ENCODE measurements at regions not wholly inside any gene's neighbourhood (a gene's known extent, or its start where the extent isn't known, plus 50 kb on each side); places are given as distances from the start of the nearest gene placed in this dataset.

- TF ChIP-seq CTCF (IDR thresholded peaks at IDR 0.05) (no peak), POLR2A (IDR thresholded peaks at IDR 0.05) (no peak)
These were observed 395.3 kb upstream of the GOLIM4 start for GRCh38 chr3:168490981-168491380.

Data from adrenal gland (tissue), 5 donors.